Lung (tissue), 11 donors: ENCODE measurements at regions not wholly inside any gene's neighbourhood (a gene's known extent, or its start where the extent isn't known, plus 50 kb on each side); places are given as distances from the start of the nearest gene placed in this dataset.

Experiments used
- ATAC-seq: fragments of 200-7000 bp; cut with Tn5 transposase; one replicate; pipeline ENCODE4 v1.9.1; 2020; ENCODE audit warnings: moderate number of reproducible peaks; ENCODE audit not compliant: insufficient read depth, low FRiP score
- DNase-seq, 3 donors: peaks; one replicate each; pipeline ENCODE4 v3.0.0-alpha.2; 2013 to 2017
- H3K27ac ChIP-seq, 2 donors: one replicate each; pipeline ENCODE4 v1.5.1; 2013; ENCODE audit warnings: mild to moderate bottlenecking in 2 of 2, moderate library complexity in 2 of 2, control low read depth in 1 of 2, inconsistent platforms in 1 of 2, low read depth in 1 of 2, low read length in 1 of 2
- H3K27me3 ChIP-seq, 3 donors: one replicate each; pipeline ENCODE4 v1.5.1; 2013; ENCODE audit warnings: low read length in 2 of 3; ENCODE audit not compliant: control insufficient read depth in 3 of 3, insufficient read depth in 3 of 3
- H3K36me3 ChIP-seq, 4 donors: one replicate each; pipeline ENCODE4 v1.5.1; 2013; ENCODE audit warnings: low read length in 4 of 4, mild to moderate bottlenecking in 1 of 4, moderate library complexity in 1 of 4; ENCODE audit not compliant: control insufficient read depth in 4 of 4, insufficient read depth in 4 of 4
- H3K4me1 ChIP-seq, 5 donors: one replicate each; pipeline ENCODE4 v1.5.1; 2013; ENCODE audit warnings: low read length in 5 of 5, mild to moderate bottlenecking in 2 of 5, moderate library complexity in 1 of 5; ENCODE audit not compliant: control insufficient read depth in 5 of 5, insufficient read depth in 5 of 5
- H3K4me3 ChIP-seq: one replicate; pipeline ENCODE4 v1.5.1; 2013; ENCODE audit warnings: mild to moderate bottlenecking, control low read depth, moderate library complexity
- H3K9ac ChIP-seq, 2 donors: one replicate each; pipeline ENCODE4 v1.5.1; 2013; ENCODE audit warnings: low read length in 2 of 2, control low read depth in 1 of 2; ENCODE audit not compliant: insufficient read depth in 1 of 2
- H3K9me3 ChIP-seq, 4 donors: one replicate each; pipeline ENCODE4 v1.5.1; 2013; ENCODE audit warnings: low read length in 3 of 4, mild to moderate bottlenecking in 1 of 4, moderate library complexity in 1 of 4; ENCODE audit not compliant: control insufficient read depth in 4 of 4, insufficient read depth in 3 of 4
- WGBS, 2 donors: extraction: QIAGEN DNeasy Blood & Tissue Kit; methylation state at CpG; one replicate each; pipeline ENCODE4 v1.1.7; 2013; 5-methylcytosine and 5-hydroxymethylcytosine counted together
- TF ChIP-seq, protein P1 (sequence below): IDR thresholded peaks from 2 replicates; pipeline ENCODE4 v1.5.1; 2012; ENCODE audit warnings: mild to moderate bottlenecking; ENCODE audit errors: control extremely low read depth, extremely low read depth
- donor health status: control.
- donor health status: control.
- donor health status: Bipolar disorder and iron deficiency.
- donor health status: healthy.
- donor health status: DM: yes; HTN: yes; CAD: no.

DNA sequence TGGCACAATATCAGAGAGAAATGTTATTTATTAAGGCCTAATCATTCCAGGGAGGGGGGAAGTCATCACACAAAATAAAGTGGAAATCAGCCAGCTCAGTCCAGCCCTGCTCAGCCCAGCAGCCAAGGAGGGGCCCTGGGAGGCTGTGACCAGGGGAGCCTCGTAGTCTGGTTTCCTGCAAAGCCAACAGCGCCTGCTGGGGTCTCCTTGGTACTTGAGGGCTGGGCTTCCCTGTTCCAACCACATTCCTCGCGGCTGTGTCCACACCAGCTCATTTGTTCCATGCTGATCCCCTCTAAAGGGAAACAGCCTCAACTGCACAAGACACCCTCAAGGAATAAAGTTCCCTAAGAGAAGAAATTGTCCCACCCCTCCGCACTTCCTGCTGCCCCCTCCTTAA lies 154.0 kb downstream of the TMEM132E start:
- ATAC-seq, result no peak
- 42 to 47% methylated on average over 5 of the region's 5 CpGs for WGBS, 2 donors

DNA sequence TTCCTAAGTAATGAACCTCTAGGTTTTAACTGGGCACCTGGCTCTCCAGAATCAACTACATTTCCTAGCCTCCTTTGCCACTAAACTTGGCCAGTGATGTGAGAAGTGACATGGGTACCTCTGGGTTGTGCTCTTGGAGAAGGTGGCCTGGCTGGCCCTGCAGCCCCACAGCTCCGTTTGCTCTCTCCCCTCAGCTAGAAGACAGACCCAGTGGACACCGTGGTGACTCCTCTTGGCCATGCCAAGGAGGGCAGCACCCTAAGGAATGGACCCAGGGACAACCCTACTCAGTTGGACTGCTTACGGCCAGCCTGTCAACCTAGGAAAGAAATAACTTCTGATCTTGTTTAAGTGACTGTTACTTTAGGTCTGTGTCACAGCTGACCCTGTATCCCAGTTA lies 151.4 kb downstream of the TMEM132E start:
- no peaks in the 10 kb centered on the region for H3K36me3 ChIP-seq
- peaks cover 0 to 5% (median 0%) of the 10 kb centered on the region in 3 donors for H3K27me3 ChIP-seq
- WGBS, 2 donors, result 64 to 91% methylated on average over 3 of the region's 3 CpGs
- ATAC-seq (no peak), DNase-seq (no peak)
- H3K9me3 ChIP-seq, result peaks cover 0 to 5% (median 0%) of the 10 kb centered on the region in 4 donors
- no peak overlapping the region for H3K9ac ChIP-seq
- no peak overlapping the region for H3K27ac ChIP-seq
- no peak overlapping the region for H3K4me3 ChIP-seq
- no peaks in the 10 kb centered on the region for H3K4me1 ChIP-seq
- TF ChIP-seq, protein P1, sequence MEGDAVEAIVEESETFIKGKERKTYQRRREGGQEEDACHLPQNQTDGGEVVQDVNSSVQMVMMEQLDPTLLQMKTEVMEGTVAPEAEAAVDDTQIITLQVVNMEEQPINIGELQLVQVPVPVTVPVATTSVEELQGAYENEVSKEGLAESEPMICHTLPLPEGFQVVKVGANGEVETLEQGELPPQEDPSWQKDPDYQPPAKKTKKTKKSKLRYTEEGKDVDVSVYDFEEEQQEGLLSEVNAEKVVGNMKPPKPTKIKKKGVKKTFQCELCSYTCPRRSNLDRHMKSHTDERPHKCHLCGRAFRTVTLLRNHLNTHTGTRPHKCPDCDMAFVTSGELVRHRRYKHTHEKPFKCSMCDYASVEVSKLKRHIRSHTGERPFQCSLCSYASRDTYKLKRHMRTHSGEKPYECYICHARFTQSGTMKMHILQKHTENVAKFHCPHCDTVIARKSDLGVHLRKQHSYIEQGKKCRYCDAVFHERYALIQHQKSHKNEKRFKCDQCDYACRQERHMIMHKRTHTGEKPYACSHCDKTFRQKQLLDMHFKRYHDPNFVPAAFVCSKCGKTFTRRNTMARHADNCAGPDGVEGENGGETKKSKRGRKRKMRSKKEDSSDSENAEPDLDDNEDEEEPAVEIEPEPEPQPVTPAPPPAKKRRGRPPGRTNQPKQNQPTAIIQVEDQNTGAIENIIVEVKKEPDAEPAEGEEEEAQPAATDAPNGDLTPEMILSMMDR, result no peak

More for the DNA sequence above, 154.0 kb downstream of the TMEM132E start:
- H3K9ac ChIP-seq, result no peak overlapping the region
- TF ChIP-seq, protein P1, result no peak
- no peaks in the 10 kb centered on the region for H3K4me1 ChIP-seq
- no peak overlapping the region for H3K27ac ChIP-seq
- DNase-seq, result peak in 1 of 3 donors; percentile 1
- H3K36me3 ChIP-seq, result no peaks in the 10 kb centered on the region
- peaks cover 0 to 5% (median 0%) of the 10 kb centered on the region in 4 donors for H3K9me3 ChIP-seq
- no peak overlapping the region for H3K4me3 ChIP-seq
- peaks cover 0 to 7% (median 0%) of the 10 kb centered on the region in 3 donors for H3K27me3 ChIP-seq

DNA sequence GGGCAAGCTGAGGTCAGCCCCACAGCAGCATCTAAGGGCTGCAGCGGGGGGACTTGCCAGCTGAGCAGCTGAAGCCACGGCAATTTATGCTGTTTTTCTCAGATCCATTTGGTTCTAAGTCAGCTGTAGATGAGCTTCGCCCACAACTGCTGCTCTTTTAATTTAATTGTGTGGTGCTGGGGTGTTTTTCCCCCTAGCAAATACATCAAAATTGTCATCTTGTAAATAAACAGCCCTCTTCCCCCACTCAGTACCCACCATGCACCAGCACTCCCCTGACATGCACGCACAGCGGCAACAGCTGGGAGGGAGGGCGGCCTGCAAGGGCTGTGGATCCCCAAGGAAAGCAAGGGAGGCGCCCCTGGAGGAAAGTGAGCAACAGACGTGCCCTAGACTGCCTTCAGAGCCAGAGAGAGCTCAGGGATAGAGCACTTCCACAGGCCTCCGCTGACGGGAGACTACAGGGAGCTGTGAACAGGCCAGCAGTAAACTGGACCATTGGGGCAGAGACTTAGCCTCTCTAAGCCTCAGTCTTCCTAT lies 149.5 kb downstream of the TMEM132E start:
- Histone ChIP-seq H3K27me3 (no peaks in the 10 kb centered on the region), H3K9ac (no peak overlapping the region), H3K36me3 (no peaks in the 10 kb centered on the region), H3K27ac (no peak overlapping the region), H3K4me1 (no peaks in the 10 kb centered on the region), H3K9me3 (peaks cover 0 to 5% (median 0%) of the 10 kb centered on the region in 4 donors), H3K4me3 (no peak overlapping the region)
- TF ChIP-seq, protein P1, result no peak
- WGBS, 2 donors, result 50 to 53% methylated on average over 10 of the region's 10 CpGs
- ATAC-seq, result no peak
- DNase-seq, result no peak

DNA sequence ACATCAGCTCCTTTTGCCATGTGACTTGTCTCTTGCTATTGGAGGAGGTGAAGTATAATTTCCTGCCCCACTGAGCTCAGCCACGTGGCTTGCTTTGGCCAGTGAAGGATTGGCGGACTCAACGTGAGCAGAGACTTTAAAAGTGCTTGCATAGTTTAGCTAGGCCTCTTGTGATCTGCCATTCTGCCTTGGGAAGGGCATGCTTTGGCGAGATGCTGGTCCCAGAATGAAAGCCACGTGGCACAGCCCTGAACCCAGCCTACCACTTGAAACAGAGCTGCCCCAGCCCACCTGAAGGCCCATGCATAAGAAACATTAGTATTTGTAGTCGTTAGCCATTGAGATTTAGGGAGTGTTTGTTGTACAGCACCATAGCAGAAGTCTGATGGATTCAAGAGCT lies 148.2 kb downstream of the TMEM132E start:
- H3K4me1 ChIP-seq, result no peaks in the 10 kb centered on the region
- no peak overlapping the region for H3K9ac ChIP-seq
- H3K4me3 ChIP-seq, result no peak overlapping the region
- H3K27me3 ChIP-seq, result no peaks in the 10 kb centered on the region
- H3K9me3 ChIP-seq, result peaks cover 0 to 4% (median 0%) of the 10 kb centered on the region in 4 donors
- WGBS, 2 donors, result 56 to 59% methylated on average over 6 of the region's 6 CpGs
- DNase-seq, result no peak
- H3K36me3 ChIP-seq, result no peaks in the 10 kb centered on the region
- TF ChIP-seq, protein P1, result no peak
- no peak for ATAC-seq
- H3K27ac ChIP-seq, result no peak overlapping the region
